ENCODE measurements at regions not wholly inside any gene's neighbourhood (a gene's known extent, or its start where the extent isn't known, plus 50 kb on each side); places are given as distances from the start of the nearest gene placed in this dataset.

DNA sequence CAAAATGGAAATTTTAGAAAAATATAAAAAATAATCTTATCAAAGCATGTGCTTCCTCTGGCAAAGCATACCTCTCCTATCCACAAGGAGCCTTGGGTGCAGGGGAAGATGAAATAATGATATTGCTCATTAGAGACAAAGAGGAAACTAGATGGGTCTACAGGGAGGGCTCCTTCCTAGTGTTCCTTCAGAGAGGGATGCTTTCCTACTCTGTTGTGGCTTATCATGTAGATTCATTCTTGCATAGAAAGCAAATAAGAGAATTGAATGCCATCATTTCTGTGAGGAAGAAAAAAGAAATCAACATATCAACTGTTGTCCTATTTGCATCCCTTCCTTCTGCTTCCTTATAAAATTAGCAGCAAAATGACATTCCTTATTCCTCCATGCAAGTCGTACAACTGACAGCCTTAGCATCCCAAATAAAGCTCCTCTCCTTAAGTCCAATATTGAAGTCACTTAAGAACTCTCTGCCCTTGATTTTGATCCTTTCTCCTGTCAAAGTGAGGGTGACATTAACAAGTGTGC, 543.9 kb upstream of the PLXNA2 start:
- TF ChIP-seq YY1 (IDR thresholded peaks at IDR 0.05; ENCODE audit: low read depth) (no peak), EGR1 (IDR thresholded peaks at IDR 0.05) (no peak), RAD21 (IDR thresholded peaks at IDR 0.05; ENCODE audit: low read depth) (no peak), TAF1 (IDR thresholded peaks at IDR 0.05; ENCODE audit: low read depth) (no peak), CREB1 (IDR thresholded peaks at IDR 0.05; ENCODE audit: low read depth) (no peak), EP300 (IDR thresholded peaks at IDR 0.05; ENCODE audit: borderline replicate concordance) (no peak), CEBPB (IDR thresholded peaks at IDR 0.05) (no peak), TCF12 (IDR thresholded peaks at IDR 0.05; ENCODE audit: low read depth) (no peak), FOXM1 (IDR thresholded peaks at IDR 0.05; ENCODE audit: borderline replicate concordance, low read depth) (no peak), NFIC (IDR thresholded peaks at IDR 0.05) (no peak)
- TF ChIP-seq, protein P1, sequence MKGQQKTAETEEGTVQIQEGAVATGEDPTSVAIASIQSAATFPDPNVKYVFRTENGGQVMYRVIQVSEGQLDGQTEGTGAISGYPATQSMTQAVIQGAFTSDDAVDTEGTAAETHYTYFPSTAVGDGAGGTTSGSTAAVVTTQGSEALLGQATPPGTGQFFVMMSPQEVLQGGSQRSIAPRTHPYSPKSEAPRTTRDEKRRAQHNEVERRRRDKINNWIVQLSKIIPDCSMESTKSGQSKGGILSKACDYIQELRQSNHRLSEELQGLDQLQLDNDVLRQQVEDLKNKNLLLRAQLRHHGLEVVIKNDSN (IDR thresholded peaks at IDR 0.05): no peak
- TF ChIP-seq, protein P2, sequence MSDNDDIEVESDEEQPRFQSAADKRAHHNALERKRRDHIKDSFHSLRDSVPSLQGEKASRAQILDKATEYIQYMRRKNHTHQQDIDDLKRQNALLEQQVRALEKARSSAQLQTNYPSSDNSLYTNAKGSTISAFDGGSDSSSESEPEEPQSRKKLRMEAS (IDR thresholded peaks at IDR 0.05): no peak
- TF ChIP-seq, protein P3, sequence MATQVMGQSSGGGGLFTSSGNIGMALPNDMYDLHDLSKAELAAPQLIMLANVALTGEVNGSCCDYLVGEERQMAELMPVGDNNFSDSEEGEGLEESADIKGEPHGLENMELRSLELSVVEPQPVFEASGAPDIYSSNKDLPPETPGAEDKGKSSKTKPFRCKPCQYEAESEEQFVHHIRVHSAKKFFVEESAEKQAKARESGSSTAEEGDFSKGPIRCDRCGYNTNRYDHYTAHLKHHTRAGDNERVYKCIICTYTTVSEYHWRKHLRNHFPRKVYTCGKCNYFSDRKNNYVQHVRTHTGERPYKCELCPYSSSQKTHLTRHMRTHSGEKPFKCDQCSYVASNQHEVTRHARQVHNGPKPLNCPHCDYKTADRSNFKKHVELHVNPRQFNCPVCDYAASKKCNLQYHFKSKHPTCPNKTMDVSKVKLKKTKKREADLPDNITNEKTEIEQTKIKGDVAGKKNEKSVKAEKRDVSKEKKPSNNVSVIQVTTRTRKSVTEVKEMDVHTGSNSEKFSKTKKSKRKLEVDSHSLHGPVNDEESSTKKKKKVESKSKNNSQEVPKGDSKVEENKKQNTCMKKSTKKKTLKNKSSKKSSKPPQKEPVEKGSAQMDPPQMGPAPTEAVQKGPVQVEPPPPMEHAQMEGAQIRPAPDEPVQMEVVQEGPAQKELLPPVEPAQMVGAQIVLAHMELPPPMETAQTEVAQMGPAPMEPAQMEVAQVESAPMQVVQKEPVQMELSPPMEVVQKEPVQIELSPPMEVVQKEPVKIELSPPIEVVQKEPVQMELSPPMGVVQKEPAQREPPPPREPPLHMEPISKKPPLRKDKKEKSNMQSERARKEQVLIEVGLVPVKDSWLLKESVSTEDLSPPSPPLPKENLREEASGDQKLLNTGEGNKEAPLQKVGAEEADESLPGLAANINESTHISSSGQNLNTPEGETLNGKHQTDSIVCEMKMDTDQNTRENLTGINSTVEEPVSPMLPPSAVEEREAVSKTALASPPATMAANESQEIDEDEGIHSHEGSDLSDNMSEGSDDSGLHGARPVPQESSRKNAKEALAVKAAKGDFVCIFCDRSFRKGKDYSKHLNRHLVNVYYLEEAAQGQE (IDR thresholded peaks at IDR 0.05; ENCODE audit: low read depth): no peak

Measured in Ishikawa (cell line).